Duodenal mucosa (tissue), 2 donors: ENCODE measurements at regions not wholly inside any gene's neighbourhood (a gene's known extent, or its start where the extent isn't known, plus 50 kb on each side); places are given as distances from the start of the nearest gene placed in this dataset.
A peak's percentile ranks its signal among the peaks of the same experiment; 100 is the strongest.

Source experiments
- H3K27ac ChIP-seq: one replicate; pipeline ENCODE4 v1.7.0; 2013; ENCODE audit warnings: low read depth, low read length
- H3K27me3 ChIP-seq, 2 donors: one replicate each; pipeline ENCODE4 v1.7.0; 2013; ENCODE audit warnings: low read length in 2 of 2, control low read depth in 1 of 2; ENCODE audit not compliant: insufficient read depth in 2 of 2, control insufficient read depth in 1 of 2
- H3K36me3 ChIP-seq, 2 donors: one replicate each; pipeline ENCODE4 v1.7.0; 2013; ENCODE audit warnings: low read length in 2 of 2, control low read depth in 1 of 2; ENCODE audit not compliant: insufficient read depth in 2 of 2, control insufficient read depth in 1 of 2
- H3K4me1 ChIP-seq, 2 donors: one replicate each; pipeline ENCODE4 v1.7.0; 2013; ENCODE audit warnings: low read length in 2 of 2, control low read depth in 1 of 2; ENCODE audit not compliant: insufficient read depth in 2 of 2, control insufficient read depth in 1 of 2
- H3K4me3 ChIP-seq, 2 donors: one replicate each; pipeline ENCODE4 v1.7.0; 2013; ENCODE audit warnings: low read length in 2 of 2, low read depth in 1 of 2
- H3K9ac ChIP-seq, 2 donors: one replicate each; pipeline ENCODE4 v1.7.0; 2013; ENCODE audit warnings: low read length in 2 of 2, low read depth in 1 of 2
- H3K9me3 ChIP-seq, 2 donors: one replicate each; pipeline ENCODE4 v1.7.0; 2013; ENCODE audit warnings: low read length in 2 of 2, control low read depth in 1 of 2; ENCODE audit not compliant: control insufficient read depth in 1 of 2

DNA sequence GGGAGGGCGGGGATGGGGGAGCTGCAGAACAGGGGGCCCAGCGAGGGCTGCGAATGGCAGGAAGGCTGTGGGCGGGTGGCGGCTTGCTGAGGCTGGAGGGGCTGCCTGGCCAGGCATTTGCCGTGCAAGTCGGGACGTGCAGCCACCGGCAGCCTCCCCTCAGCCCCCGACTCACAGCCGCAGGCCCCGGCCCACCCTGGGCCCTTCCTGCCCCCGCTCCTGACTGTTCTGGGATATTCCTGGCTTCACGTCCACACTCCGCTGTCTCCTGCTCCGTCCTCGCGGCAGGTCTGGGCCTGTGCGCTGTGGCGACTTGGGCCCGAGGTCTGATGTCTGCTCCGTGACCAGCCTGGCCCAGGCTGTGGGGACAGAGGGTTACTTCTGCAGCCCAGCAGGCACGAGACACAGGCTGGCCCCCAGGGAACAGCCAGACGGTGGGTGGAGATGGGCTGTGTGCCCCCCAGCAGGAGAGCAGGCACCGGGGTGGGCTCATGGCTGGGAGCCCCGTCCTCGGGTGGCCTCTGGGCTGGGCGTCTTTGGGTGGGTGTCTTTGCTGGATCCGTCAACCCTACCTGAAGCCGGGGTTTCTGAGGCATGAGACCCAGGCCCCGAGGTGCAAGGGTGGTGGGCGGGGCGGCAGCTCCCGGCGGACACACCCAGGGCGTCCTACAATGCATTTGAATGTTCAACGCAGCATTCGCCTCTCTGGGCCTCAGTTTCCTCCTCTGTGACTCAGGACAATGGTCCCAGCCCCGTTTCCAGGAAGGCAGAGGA lies 86.5 kb downstream of the FOXL3 start:
- no peak overlapping the region for H3K4me3 ChIP-seq
- H3K9ac ChIP-seq = no peak overlapping the region
- H3K27me3 ChIP-seq = no peaks in the 10 kb centered on the region
- no peaks in the 10 kb centered on the region for H3K9me3 ChIP-seq
- H3K36me3 ChIP-seq = no peaks in the 10 kb centered on the region
- H3K27ac ChIP-seq = no peak overlapping the region
- H3K4me1 ChIP-seq = peaks cover 18 to 27% of the 10 kb centered on the region in 2 donors

DNA sequence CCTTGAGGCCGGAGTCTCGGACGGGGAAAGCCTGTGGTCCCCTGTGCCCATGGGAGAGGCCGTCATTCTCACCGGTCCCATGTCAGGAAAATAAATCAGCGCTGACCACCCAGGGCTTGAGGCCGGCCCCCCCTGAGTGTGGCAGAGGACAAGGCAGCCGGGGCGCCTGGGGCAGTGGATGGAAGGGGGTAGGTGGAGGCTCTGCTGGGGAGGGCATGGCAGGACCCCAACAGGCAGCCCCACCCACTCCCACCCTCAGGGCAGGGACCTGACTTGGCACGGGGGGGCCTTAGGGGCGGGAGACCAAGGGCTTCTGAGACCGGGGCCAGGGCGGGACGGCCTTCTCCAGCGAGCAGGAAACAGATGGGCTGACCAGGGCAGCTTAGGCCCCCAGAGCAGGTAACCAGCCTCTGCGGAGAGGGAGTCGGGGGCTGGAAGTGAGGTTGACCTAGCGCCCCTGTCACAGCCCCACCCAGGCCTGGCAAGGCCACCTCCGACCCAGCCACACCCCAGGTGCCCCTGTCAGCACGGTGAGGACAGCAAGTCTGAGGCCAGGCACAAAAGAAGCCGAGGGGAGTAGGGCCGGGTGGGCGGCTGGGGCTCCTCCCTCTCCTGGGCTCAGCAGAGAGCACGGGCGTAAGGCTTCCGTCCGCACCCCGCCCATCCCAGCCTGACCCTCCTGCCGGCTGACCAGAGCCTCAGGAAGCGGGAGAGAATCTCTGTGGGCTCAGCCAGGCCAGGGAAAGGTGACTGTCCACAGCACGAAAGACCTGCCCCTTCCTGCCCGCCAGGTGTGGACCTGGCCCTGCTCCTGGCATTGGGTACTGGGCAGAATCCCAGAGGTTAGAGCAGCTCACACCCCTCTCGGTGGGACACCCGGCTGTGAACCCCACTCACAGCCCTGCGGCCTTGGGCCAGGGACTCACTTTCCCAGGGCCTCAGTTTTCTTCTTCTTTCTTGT lies 87.4 kb downstream of the FOXL3 start:
- H3K27ac ChIP-seq = no peak overlapping the region
- H3K4me1 ChIP-seq = peaks cover 13 to 21% of the 10 kb centered on the region in 2 donors
- H3K27me3 ChIP-seq = no peaks in the 10 kb centered on the region
- no peaks in the 10 kb centered on the region for H3K9me3 ChIP-seq
- no peak overlapping the region for H3K4me3 ChIP-seq
- H3K9ac ChIP-seq = no peak overlapping the region
- no peaks in the 10 kb centered on the region for H3K36me3 ChIP-seq

DNA sequence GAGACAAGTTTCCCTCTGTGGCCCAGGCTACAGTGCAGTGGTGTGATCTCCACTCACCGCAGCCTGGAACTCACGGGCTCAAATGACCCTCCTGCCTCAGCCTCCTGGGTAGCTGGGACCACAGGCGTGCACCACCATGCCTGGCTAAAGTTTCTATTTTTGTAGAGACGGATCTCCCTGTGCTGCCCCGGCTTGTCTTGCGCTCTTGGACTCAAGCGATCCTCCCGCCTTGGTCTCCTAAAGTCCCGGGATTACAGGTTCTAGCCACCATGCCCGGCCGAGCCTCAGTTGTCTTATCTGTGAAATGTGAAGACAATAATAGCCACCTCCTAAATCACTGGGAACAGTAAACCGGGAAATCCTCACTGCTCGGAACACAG lies 88.1 kb downstream of the FOXL3 start:
- Histone ChIP-seq H3K9ac (no peak overlapping the region), H3K4me3 (no peak overlapping the region), H3K4me1 (peaks cover 7 to 14% of the 10 kb centered on the region in 2 donors), H3K9me3 (no peaks in the 10 kb centered on the region), H3K27me3 (no peaks in the 10 kb centered on the region), H3K27ac (no peak overlapping the region), H3K36me3 (no peaks in the 10 kb centered on the region)

DNA sequence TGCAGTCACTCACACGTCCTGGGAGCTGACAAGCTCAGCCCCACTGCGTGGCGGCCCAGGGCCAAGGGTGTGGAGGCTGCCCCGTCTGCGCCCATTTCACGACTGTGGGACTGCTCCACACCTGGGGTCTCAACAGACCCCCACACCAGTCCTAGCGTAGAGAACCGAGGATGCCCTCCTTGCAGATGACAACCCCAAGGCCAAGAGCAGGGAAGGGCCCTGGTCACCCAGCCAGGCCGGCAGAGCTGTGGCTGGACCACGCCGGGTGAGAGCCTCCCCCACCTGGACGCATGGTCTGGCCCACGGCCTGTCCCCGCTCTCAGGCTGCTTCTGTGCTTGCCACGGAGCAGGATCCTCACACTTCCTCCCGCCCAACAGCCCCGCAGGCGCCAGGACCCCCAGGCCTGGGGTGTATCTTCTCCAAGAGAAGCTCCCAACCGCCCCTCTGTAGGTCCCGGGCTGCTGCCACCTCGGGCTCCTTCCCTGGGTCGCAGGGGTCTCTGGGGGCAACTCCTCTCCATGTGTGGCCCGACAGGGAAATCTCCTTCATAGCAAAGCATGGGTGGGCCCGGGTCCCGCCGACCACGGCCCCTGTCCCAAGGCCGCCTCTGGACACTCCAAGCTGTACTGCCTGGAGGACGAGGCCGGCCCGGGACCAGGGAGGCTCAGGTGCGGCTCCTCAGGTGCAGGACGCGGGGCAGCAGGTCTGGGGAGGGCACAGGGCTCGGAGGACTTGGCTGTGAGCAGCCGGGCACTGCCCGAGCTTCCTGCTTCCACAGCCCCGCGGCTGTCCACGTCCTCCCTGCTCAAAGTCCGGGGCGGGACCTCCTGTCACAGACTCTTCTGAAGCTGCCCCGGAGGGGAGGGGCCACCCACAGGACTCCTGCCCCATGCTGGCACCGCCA lies 88.8 kb downstream of the FOXL3 start:
- peaks cover 0 to 8% of the 10 kb centered on the region in 2 donors for H3K4me1 ChIP-seq
- H3K36me3 ChIP-seq = no peaks in the 10 kb centered on the region
- no peaks in the 10 kb centered on the region for H3K9me3 ChIP-seq
- peak overlapping the region in 1 of 2 donors; percentile 55 for H3K4me3 ChIP-seq
- H3K27me3 ChIP-seq = no peaks in the 10 kb centered on the region
- H3K9ac ChIP-seq = no peak overlapping the region
- no peak overlapping the region for H3K27ac ChIP-seq

DNA sequence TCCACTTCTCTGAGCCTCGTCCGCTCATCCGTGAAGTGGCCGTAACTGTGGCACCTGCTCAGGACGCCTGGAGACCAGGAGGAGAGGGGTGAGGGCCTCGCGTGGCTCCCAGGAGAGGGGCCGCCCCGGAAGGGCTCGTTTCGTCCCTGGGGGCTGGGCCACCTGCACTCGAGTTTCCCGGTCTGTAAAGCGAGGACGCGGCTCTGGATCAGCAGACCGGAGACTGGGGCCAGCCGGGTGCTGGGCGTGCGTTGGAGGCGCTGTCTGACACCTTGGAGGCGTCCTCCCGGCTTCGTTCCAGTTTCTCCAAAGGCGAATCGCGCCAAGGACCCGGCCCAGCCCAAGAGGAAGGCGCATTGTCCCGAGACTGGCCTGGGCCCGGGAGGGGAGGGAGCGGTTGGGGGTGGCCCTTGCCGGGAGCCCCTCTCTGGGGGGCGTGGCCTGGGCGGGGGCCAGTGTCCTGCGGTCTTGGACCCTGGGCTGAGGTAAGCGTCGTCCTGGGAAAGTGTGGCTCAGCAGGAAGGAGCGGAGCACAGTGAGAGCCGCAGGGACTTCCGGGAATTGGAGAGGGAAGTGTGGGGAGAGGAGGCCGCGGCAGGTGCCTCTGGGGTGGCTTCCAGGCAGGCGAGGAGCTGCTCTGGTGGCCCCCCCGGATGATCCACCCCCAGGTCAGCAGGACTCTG lies 89.6 kb downstream of the FOXL3 start:
- peaks cover 0 to 6% of the 10 kb centered on the region in 2 donors for H3K9me3 ChIP-seq
- H3K4me3 ChIP-seq = peak overlapping the region in 1 of 2 donors; percentile 55
- H3K9ac ChIP-seq = no peak overlapping the region
- peaks cover 0 to 8% of the 10 kb centered on the region in 2 donors for H3K4me1 ChIP-seq
- H3K27ac ChIP-seq = no peak overlapping the region
- no peaks in the 10 kb centered on the region for H3K27me3 ChIP-seq
- H3K36me3 ChIP-seq = no peaks in the 10 kb centered on the region

DNA sequence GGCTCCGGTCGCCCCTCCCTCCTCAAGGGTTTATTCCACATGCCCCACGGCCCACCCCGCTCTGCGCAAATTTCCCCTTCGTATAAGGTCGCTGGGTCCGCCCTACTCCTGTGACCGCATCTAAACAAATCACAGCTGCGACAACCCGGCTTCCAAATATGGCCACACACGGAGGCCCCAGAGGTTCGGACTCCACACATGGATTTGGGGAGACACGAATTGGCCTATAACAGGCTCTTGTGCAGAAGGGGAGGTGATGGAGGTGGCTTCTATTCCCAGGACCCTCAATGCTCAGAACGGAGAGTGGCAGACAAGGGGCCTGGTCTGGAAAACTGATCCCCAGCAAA lies 90.1 kb downstream of the FOXL3 start:
- Histone ChIP-seq H3K4me3 (peak overlapping the region in 1 of 2 donors; percentile 55), H3K36me3 (no peaks in the 10 kb centered on the region), H3K4me1 (peaks cover 0 to 8% of the 10 kb centered on the region in 2 donors), H3K27ac (no peak overlapping the region), H3K9ac (no peak overlapping the region), H3K27me3 (no peaks in the 10 kb centered on the region), H3K9me3 (peaks cover 0 to 6% of the 10 kb centered on the region in 2 donors)

DNA sequence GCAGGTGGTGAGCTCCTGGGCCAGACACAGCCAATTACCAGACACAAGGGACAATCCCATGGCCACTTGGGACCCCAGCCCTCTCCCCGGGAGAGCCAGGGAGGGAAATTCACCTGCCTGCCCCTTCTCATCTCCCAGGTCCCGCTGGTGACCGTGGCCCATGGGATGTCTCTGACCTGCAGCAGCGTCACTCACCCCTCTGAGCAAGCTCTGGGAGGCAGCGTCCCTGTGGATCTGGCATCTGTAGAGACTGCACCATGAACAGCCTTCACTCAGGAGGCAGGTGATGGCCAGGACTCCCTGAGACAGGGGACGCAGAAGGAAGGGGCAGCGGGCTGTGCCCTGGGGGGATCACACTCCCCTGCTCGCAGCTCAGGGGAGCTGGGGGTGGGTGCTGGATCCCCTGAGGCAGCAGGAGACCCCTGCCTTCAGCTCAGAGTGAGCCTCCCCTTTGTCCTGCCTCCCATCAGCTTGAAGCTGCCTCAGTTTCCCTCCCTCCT lies 90.8 kb downstream of the FOXL3 start:
- no peaks in the 10 kb centered on the region for H3K36me3 ChIP-seq
- H3K9me3 ChIP-seq = peaks cover 0 to 6% of the 10 kb centered on the region in 2 donors
- no peak overlapping the region for H3K4me3 ChIP-seq
- no peaks in the 10 kb centered on the region for H3K27me3 ChIP-seq
- no peak overlapping the region for H3K9ac ChIP-seq
- H3K4me1 ChIP-seq = peaks cover 0 to 8% of the 10 kb centered on the region in 2 donors
- no peak overlapping the region for H3K27ac ChIP-seq

DNA sequence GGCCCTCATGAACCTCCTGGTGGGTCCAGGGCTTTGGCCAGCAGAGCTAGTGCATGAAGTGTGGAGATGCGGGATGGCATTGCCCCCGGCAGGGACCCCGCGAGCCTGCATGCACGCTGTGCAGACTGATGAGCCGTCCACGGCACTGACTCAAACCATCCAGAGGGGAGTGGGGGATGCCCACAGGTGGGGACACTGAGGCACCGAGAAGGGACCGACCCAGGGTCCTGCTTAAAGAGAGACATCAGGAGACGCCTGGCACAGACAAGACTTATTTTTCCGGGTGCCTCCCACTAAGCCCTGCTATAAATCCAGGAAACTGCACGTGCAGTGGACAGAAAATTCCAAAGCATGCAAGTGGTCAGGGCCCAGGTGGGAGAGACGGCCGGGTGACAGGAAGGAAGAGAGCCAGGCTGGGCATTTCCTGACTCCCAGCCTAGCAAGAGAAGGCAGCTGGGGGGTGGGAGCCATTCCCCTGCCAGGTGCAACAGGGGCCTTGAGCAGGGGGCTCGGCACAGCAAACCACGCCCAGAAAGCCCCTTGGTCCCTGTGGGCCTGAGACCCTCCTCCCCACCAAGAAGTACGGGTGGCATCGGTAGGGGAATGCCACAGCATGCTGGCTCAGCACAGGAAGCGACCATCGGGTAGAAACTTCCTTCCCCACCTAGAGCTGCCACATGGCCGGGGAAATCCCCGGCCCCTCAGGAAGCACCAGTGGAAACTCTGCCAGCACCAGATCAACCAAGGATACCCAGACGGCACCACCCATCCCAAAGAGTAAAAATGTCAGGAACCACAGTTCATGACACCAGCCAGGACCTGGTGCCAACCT lies 91.5 kb downstream of the FOXL3 start:
- H3K36me3 ChIP-seq = no peaks in the 10 kb centered on the region
- H3K4me1 ChIP-seq = peaks cover 0 to 8% of the 10 kb centered on the region in 2 donors
- no peak overlapping the region for H3K27ac ChIP-seq
- H3K27me3 ChIP-seq = no peaks in the 10 kb centered on the region
- no peak overlapping the region for H3K9ac ChIP-seq
- peaks cover 0 to 6% of the 10 kb centered on the region in 2 donors for H3K9me3 ChIP-seq
- H3K4me3 ChIP-seq = no peak overlapping the region

DNA sequence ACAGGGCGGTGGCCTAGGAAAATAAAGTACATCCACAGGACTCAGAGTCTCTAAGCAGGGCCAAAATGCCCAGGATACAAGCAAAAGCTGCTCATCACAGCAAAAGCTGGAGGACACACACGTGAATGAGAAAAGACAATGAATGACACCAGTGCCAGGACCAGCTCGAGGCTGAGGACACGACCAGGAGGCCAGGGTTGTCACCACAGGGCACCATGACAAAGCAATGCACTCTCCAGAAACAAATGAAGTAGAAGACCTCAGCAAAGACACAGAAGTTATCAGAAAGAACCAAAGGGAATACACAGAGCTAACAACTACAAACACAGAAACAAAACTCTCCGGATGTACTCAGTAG lies 92.1 kb downstream of the FOXL3 start:
- Histone ChIP-seq H3K27me3 (no peaks in the 10 kb centered on the region), H3K9ac (no peak overlapping the region), H3K36me3 (no peaks in the 10 kb centered on the region), H3K9me3 (peaks cover 0 to 6% of the 10 kb centered on the region in 2 donors), H3K4me1 (peaks cover 0 to 8% of the 10 kb centered on the region in 2 donors), H3K27ac (no peak overlapping the region), H3K4me3 (no peak overlapping the region)
